ENCODE measurements at regions not wholly inside any gene's neighbourhood (a gene's known extent, or its start where the extent isn't known, plus 50 kb on each side); places are given as distances from the start of the nearest gene placed in this dataset.

DNA sequence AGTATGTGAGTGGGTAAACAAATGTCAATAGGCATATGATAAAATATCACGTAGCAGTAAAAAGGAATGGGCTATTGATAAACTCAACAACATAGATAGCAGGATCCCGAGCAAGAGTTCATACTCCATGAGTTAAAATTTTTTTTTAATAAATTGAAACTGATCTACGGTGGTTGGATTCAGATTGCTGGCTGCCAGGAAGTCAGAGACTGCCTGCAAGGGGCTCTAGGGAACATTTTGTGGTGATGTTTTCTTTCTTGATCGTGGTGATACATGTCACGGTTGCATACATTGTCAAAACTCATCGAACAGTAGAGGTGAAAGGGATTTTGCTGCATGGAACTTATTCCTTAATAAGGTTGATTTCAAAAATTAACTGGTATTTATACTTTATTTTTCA, 62.6 kb upstream of the WNT7B start:
- DNase-seq: no peak
- H3K23me2 ChIP-seq (ENCODE audit: insufficient read length, low read depth, low read length, poor library complexity, severe bottlenecking): peaks cover 7% of the 10 kb centered on the region
- no peak overlapping the region for H3T11ph ChIP-seq (ENCODE audit: low read length)
- no peak overlapping the region for H4K8ac ChIP-seq (replicated peaks; ENCODE audit: insufficient read length, low read depth, low read length)
- no peak overlapping the region for H4K91ac ChIP-seq (ENCODE audit: insufficient read length, low read depth, low read length)
- no peak overlapping the region for H3K4ac ChIP-seq (ENCODE audit: low read depth, low read length)
- no peak overlapping the region for H2BK120ac ChIP-seq (ENCODE audit: low read depth, low read length, poor library complexity, severe bottlenecking)
- peaks cover 10% of the 10 kb centered on the region for H3K27me3 Mint-ChIP-seq (ENCODE audit: low read depth)
- no peaks in the 10 kb centered on the region for H3K9me3 ChIP-seq (ENCODE audit: control insufficient read depth, low read depth, low read length)
- no peak overlapping the region for H2BK12ac ChIP-seq (ENCODE audit: insufficient read length, low read depth, low read length)
- no peaks in the 10 kb centered on the region for H3K36me3 Mint-ChIP-seq (ENCODE audit: insufficient read depth in 1 of 3, low read depth in 3 of 3)
- no peak overlapping the region for H2BK5ac ChIP-seq (ENCODE audit: insufficient read length, low read length)
- H3K18ac ChIP-seq (ENCODE audit: insufficient read length, low read depth, low read length): no peak overlapping the region
- no peaks in the 10 kb centered on the region for H3K79me2 ChIP-seq (ENCODE audit: insufficient read depth, low read length)
- H3K4me1 Mint-ChIP-seq: peaks cover 24 to 25% of the 10 kb centered on the region in 2 experiments
- no peaks in the 10 kb centered on the region; the same call in 1 of the 2 replicates for H3K4me1 ChIP-seq (ENCODE audit: insufficient read depth, low read length)
- H3K27ac ChIP-seq (ENCODE audit: insufficient read length, low read depth, low read length): no peak overlapping the region
- TF ChIP-seq, protein P1, sequence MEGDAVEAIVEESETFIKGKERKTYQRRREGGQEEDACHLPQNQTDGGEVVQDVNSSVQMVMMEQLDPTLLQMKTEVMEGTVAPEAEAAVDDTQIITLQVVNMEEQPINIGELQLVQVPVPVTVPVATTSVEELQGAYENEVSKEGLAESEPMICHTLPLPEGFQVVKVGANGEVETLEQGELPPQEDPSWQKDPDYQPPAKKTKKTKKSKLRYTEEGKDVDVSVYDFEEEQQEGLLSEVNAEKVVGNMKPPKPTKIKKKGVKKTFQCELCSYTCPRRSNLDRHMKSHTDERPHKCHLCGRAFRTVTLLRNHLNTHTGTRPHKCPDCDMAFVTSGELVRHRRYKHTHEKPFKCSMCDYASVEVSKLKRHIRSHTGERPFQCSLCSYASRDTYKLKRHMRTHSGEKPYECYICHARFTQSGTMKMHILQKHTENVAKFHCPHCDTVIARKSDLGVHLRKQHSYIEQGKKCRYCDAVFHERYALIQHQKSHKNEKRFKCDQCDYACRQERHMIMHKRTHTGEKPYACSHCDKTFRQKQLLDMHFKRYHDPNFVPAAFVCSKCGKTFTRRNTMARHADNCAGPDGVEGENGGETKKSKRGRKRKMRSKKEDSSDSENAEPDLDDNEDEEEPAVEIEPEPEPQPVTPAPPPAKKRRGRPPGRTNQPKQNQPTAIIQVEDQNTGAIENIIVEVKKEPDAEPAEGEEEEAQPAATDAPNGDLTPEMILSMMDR (conservative IDR thresholded peaks at IDR 0.05): no peak
- H2AFZ ChIP-seq (ENCODE audit: low read length): no peak overlapping the region
- H4K20me1 ChIP-seq (ENCODE audit: control insufficient read depth, insufficient read depth, insufficient read length): no peaks in the 10 kb centered on the region
- H3K27me3 ChIP-seq (ENCODE audit: insufficient read depth, low read length): no peaks in the 10 kb centered on the region
- H2BK20ac ChIP-seq (ENCODE audit: low read depth, low read length, poor library complexity, severe bottlenecking): no peak overlapping the region
- no peaks in the 10 kb centered on the region for H3K9me3 Mint-ChIP-seq
- no peak overlapping the region for H3K4me3 Mint-ChIP-seq
- no peak overlapping the region for H2BK15ac ChIP-seq (ENCODE audit: low read depth, low read length)
- no peak overlapping the region for H3K56ac ChIP-seq (ENCODE audit: insufficient read length, low read depth, low read length)
- H4K5ac ChIP-seq (ENCODE audit: insufficient read length, low read depth, low read length): no peak overlapping the region
- no peak overlapping the region for H3K4me2 ChIP-seq (ENCODE audit: insufficient read depth, insufficient read length, low read length)
- H2AK5ac ChIP-seq (ENCODE audit: insufficient read length, low read length): no peak overlapping the region
- no peak overlapping the region for H3K9ac ChIP-seq (ENCODE audit: extremely low read depth, insufficient read length, low read length)
- H3K14ac ChIP-seq (ENCODE audit: insufficient read depth, low read length): no peak overlapping the region
- WGBS (ENCODE audit: extremely low coverage, insufficient read length, low lambda C conversion rate): no CpG with 5 or more reads among the region's 6 CpGs
- H3K27ac Mint-ChIP-seq: no peak overlapping the region
- no peak overlapping the region for H3K23ac ChIP-seq (ENCODE audit: insufficient read length, low read depth, low read length)
- no peaks in the 10 kb centered on the region for H3K79me1 ChIP-seq (ENCODE audit: insufficient read depth, low read depth, low read length, poor library complexity, severe bottlenecking)
